HEK293 (cell line): ENCODE measurements at regions not wholly inside any gene's neighbourhood (a gene's known extent, or its start where the extent isn't known, plus 50 kb on each side); places are given as distances from the start of the nearest gene placed in this dataset.

Experiments used
- CTCF ChIA-PET: fragments of 350-600 bp; formaldehyde crosslinking; extraction: SDS; loops from one replicate; lab custom pipeline; 2021; ENCODE audit warnings: antibody characterized with exemption; lab: Yijun Ruan, JAX
- POLR2A ChIA-PET: fragments of 300-600 bp; formaldehyde crosslinking; extraction: SDS; loops from one replicate; lab custom pipeline; 2020; ENCODE audit warnings: antibody characterized with exemption, inconsistent platforms; lab: Yijun Ruan, JAX
- H3K27ac ChIP-seq: fragments of 200-500 bp; sonication (Bioruptor generic); 2 replicates; pipeline ENCODE4 v1.5.1; 2014; ENCODE audit warnings: low read depth, low read length, control low read depth, inconsistent platforms; ENCODE audit errors: extremely low read depth
- H3K36me3 ChIP-seq, 2 experiments: fragments of 200-500 bp in 1 of 2; sonication (Bioruptor generic) in 1 of 2; 1 replicate in 1 of 2; 2 replicates in 1 of 2; pipeline ENCODE4 v1.5.1; 2014 to 2017; ENCODE audit warnings: inconsistent platforms in 2 of 2, low read length in 2 of 2; ENCODE audit not compliant: control insufficient read depth in 2 of 2, insufficient read depth in 1 of 2
- H3K4me1 ChIP-seq: fragments of 200-500 bp; sonication (Bioruptor generic); 2 replicates; pipeline ENCODE4 v1.5.1; 2014; ENCODE audit warnings: mild to moderate bottlenecking, low read length, inconsistent platforms; ENCODE audit not compliant: control insufficient read depth, insufficient read depth
- H3K4me3 ChIP-seq: 2 replicates; pipeline ENCODE4 v1.5.1; 2011; ENCODE audit warnings: low read depth, mild to moderate bottlenecking, control low read depth, low read length, moderate library complexity
- H3K9me3 ChIP-seq: fragments of 200-500 bp; sonication (Bioruptor generic); 2 replicates; pipeline ENCODE4 v1.5.1; 2014; ENCODE audit warnings: low read depth, low read length, inconsistent platforms; ENCODE audit not compliant: control insufficient read depth, insufficient read depth
- GFI1B ChIP-seq: fragments of 450-650 bp; formaldehyde crosslinking; IDR thresholded peaks from 2 replicates; pipeline ENCODE4 v1.5.1; 2016; ENCODE audit warnings: missing biosample characterization, missing genetic modification characterization
- RBAK ChIP-seq: fragments of 450-650 bp; formaldehyde crosslinking; IDR thresholded peaks from 2 replicates; pipeline ENCODE4 v1.5.1; 2016; ENCODE audit warnings: missing biosample characterization, missing genetic modification characterization
- SP2 ChIP-seq: fragments of 450-650 bp; formaldehyde crosslinking; IDR thresholded peaks from 2 replicates; pipeline ENCODE4 v1.5.1; 2016; ENCODE audit warnings: missing biosample characterization, missing genetic modification characterization
- ZBTB17 ChIP-seq: fragments of 450-650 bp; formaldehyde crosslinking; IDR thresholded peaks from 2 replicates; pipeline ENCODE4 v1.5.1; 2016; ENCODE audit warnings: missing biosample characterization, missing genetic modification characterization
- ZBTB7A ChIP-seq: fragments of 450-650 bp; formaldehyde crosslinking; IDR thresholded peaks from 2 replicates; pipeline ENCODE4 v1.5.1; 2016; ENCODE audit warnings: low read depth, missing biosample characterization, missing genetic modification characterization
- ZFP3 ChIP-seq: fragments of 450-650 bp; formaldehyde crosslinking; IDR thresholded peaks from 2 replicates; pipeline ENCODE4 v1.5.1; 2016; ENCODE audit warnings: low read depth, missing biosample characterization, missing genetic modification characterization
- ZNF155 ChIP-seq: fragments of 450-650 bp; formaldehyde crosslinking; IDR thresholded peaks from 2 replicates; pipeline ENCODE4 v1.5.1; 2016; ENCODE audit warnings: missing biosample characterization, missing genetic modification characterization
- ZNF548 ChIP-seq: fragments of 450-650 bp; formaldehyde crosslinking; IDR thresholded peaks from 2 replicates; pipeline ENCODE4 v1.5.1; 2016; ENCODE audit warnings: missing biosample characterization, missing genetic modification characterization
- ZNF610 ChIP-seq: fragments of 450-650 bp; formaldehyde crosslinking; IDR thresholded peaks from 2 replicates; pipeline ENCODE4 v1.5.1; 2016; ENCODE audit warnings: missing biosample characterization, missing genetic modification characterization, borderline replicate concordance
- ZNF621 ChIP-seq: fragments of 450-650 bp; formaldehyde crosslinking; IDR thresholded peaks from 2 replicates; pipeline ENCODE4 v1.5.1; 2017; ENCODE audit warnings: missing biosample characterization, missing genetic modification characterization
- ZNF776 ChIP-seq: fragments of 450-650 bp; formaldehyde crosslinking; IDR thresholded peaks from 2 replicates; pipeline ENCODE4 v1.5.0; 2017; ENCODE audit warnings: missing biosample characterization, missing genetic modification characterization, borderline replicate concordance
- ZNF791 ChIP-seq: fragments of 450-650 bp; formaldehyde crosslinking; IDR thresholded peaks from 2 replicates; pipeline ENCODE4 v1.5.1; 2016; ENCODE audit warnings: missing biosample characterization, missing genetic modification characterization
- ZSCAN5A ChIP-seq: fragments of 450-650 bp; formaldehyde crosslinking; IDR thresholded peaks from 2 replicates; pipeline ENCODE4 v1.5.1; 2016; ENCODE audit warnings: missing biosample characterization, missing genetic modification characterization
- TF ChIP-seq, protein P1 (sequence below): fragments of 450-650 bp; formaldehyde crosslinking; IDR thresholded peaks from 2 replicates; pipeline ENCODE4 v1.5.1; 2016; ENCODE audit warnings: missing biosample characterization, missing genetic modification characterization
- TF ChIP-seq, protein P2 (sequence below): fragments of 450-650 bp; formaldehyde crosslinking; IDR thresholded peaks from 2 replicates; pipeline ENCODE4 v1.5.1; 2016; ENCODE audit warnings: missing biosample characterization, missing genetic modification characterization
- TF ChIP-seq, protein P3 (sequence below): fragments of 450-650 bp; formaldehyde crosslinking; IDR thresholded peaks from 2 replicates; pipeline ENCODE4 v1.5.1; 2016; ENCODE audit warnings: missing biosample characterization, missing genetic modification characterization, borderline replicate concordance
- TF ChIP-seq, protein P4 (sequence below): fragments of 450-650 bp; formaldehyde crosslinking; IDR thresholded peaks from 2 replicates; pipeline ENCODE4 v1.5.1; 2016; ENCODE audit warnings: missing biosample characterization, missing genetic modification characterization

DNA sequence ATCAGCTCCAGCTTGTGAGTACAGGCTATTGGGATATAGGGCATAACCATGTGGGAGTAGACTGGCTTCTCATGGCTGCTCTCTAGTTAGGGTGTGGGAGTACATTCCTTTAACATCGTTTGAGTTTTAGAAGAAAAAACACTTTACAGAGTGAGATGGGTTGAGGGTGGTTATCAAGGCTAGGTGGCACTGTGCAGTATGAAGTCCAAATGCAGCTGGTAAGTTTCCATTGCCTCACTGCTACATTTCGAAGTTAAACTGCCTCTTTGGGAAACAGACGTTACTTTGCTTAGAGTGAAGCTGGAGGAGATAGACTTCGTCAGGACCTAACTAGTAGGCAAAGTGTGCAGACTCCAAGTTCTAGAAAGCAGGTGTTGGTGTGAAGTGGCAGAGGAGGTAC, 192.4 kb downstream of the SQOR start:
- H3K4me3 ChIP-seq, result no peak overlapping the region
- H3K4me1 ChIP-seq, result no peaks in the 10 kb centered on the region
- CTCF ChIA-PET, result no interaction called here
- H3K36me3 ChIP-seq, result no peaks in the 10 kb centered on the region
- POLR2A ChIA-PET, result no interaction called here
- no peak for TF ChIP-seq ZNF791 (tag by site-specific recombination)
- TF ChIP-seq SP2, result no peak
- no peak for TF ChIP-seq ZSCAN5A (tag by site-specific recombination)
- TF ChIP-seq RBAK (tag by site-specific recombination), result no peak
- TF ChIP-seq, protein P1, sequence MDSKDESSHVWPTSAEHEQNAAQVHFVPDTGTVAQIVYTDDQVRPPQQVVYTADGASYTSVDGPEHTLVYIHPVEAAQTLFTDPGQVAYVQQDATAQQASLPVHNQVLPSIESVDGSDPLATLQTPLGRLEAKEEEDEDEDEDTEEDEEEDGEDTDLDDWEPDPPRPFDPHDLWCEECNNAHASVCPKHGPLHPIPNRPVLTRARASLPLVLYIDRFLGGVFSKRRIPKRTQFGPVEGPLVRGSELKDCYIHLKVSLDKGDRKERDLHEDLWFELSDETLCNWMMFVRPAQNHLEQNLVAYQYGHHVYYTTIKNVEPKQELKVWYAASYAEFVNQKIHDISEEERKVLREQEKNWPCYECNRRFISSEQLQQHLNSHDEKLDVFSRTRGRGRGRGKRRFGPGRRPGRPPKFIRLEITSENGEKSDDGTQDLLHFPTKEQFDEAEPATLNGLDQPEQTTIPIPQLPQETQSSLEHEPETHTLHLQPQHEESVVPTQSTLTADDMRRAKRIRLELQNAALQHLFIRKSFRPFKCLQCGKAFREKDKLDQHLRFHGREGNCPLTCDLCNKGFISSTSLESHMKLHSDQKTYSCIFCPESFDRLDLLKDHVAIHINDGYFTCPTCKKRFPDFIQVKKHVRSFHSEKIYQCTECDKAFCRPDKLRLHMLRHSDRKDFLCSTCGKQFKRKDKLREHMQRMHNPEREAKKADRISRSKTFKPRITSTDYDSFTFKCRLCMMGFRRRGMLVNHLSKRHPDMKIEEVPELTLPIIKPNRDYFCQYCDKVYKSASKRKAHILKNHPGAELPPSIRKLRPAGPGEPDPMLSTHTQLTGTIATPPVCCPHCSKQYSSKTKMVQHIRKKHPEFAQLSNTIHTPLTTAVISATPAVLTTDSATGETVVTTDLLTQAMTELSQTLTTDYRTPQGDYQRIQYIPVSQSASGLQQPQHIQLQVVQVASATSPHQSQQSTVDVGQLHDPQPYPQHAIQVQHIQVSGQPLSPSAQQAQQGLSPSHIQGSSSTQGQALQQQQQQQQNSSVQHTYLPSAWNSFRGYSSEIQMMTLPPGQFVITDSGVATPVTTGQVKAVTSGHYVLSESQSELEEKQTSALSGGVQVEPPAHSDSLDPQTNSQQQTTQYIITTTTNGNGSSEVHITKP (tag by site-specific recombination), result no peak
- TF ChIP-seq ZBTB17 (tag by site-specific recombination), result no peak
- TF ChIP-seq ZNF610 (tag by site-specific recombination), result no peak
- TF ChIP-seq, protein P2, sequence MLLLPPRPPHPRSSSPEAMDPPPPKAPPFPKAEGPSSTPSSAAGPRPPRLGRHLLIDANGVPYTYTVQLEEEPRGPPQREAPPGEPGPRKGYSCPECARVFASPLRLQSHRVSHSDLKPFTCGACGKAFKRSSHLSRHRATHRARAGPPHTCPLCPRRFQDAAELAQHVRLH (tag by site-specific recombination), result no peak
- TF ChIP-seq ZBTB7A (tag by site-specific recombination), result no peak
- no peak for TF ChIP-seq ZNF776 (tag by site-specific recombination)
- no peak for TF ChIP-seq ZFP3 (tag by site-specific recombination)
- no peak for TF ChIP-seq ZNF155 (tag by site-specific recombination)
- TF ChIP-seq GFI1B (tag by site-specific recombination), result no peak
- TF ChIP-seq ZNF548 (tag by site-specific recombination), result no peak
- TF ChIP-seq, protein P3, sequence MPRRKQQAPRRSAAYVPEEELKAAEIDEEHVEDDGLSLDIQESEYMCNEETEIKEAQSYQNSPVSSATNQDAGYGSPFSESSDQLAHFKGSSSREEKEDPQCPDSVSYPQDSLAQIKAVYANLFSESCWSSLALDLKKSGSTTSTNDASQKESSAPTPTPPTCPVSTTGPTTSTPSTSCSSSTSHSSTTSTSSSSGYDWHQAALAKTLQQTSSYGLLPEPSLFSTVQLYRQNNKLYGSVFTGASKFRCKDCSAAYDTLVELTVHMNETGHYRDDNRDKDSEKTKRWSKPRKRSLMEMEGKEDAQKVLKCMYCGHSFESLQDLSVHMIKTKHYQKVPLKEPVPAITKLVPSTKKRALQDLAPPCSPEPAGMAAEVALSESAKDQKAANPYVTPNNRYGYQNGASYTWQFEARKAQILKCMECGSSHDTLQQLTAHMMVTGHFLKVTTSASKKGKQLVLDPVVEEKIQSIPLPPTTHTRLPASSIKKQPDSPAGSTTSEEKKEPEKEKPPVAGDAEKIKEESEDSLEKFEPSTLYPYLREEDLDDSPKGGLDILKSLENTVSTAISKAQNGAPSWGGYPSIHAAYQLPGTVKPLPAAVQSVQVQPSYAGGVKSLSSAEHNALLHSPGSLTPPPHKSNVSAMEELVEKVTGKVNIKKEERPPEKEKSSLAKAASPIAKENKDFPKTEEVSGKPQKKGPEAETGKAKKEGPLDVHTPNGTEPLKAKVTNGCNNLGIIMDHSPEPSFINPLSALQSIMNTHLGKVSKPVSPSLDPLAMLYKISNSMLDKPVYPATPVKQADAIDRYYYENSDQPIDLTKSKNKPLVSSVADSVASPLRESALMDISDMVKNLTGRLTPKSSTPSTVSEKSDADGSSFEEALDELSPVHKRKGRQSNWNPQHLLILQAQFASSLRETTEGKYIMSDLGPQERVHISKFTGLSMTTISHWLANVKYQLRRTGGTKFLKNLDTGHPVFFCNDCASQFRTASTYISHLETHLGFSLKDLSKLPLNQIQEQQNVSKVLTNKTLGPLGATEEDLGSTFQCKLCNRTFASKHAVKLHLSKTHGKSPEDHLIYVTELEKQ (tag by site-specific recombination), result no peak
- no peak for TF ChIP-seq ZNF621
- TF ChIP-seq, protein P4, sequence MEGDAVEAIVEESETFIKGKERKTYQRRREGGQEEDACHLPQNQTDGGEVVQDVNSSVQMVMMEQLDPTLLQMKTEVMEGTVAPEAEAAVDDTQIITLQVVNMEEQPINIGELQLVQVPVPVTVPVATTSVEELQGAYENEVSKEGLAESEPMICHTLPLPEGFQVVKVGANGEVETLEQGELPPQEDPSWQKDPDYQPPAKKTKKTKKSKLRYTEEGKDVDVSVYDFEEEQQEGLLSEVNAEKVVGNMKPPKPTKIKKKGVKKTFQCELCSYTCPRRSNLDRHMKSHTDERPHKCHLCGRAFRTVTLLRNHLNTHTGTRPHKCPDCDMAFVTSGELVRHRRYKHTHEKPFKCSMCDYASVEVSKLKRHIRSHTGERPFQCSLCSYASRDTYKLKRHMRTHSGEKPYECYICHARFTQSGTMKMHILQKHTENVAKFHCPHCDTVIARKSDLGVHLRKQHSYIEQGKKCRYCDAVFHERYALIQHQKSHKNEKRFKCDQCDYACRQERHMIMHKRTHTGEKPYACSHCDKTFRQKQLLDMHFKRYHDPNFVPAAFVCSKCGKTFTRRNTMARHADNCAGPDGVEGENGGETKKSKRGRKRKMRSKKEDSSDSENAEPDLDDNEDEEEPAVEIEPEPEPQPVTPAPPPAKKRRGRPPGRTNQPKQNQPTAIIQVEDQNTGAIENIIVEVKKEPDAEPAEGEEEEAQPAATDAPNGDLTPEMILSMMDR (tag by site-specific recombination), result no peak
- H3K27ac ChIP-seq, result no peak overlapping the region
- H3K9me3 ChIP-seq, result no peaks in the 10 kb centered on the region
